GM19328 (cell line): ENCODE measurements at regions not wholly inside any gene's neighbourhood (a gene's known extent, or its start where the extent isn't known, plus 50 kb on each side); places are given as distances from the start of the nearest gene placed in this dataset.
"Not testable (repeated sequence)": the region's sequence is repeated elsewhere in the genome, so short reads cannot be mapped to it uniquely, and the experiment has no call there.

Source experiments
- ATAC-seq: cut with Tn5 transposase; IDR thresholded peaks from one replicate; pipeline ENCODE4 v1.9.1; 2021; ENCODE audit warnings: mild to moderate bottlenecking, moderate library complexity; ENCODE audit not compliant: unreplicated experiment

GRCh38 chr4:186775902-186776301, 52.2 kb upstream of the FAT1 start:
- ATAC-seq = no peak

GRCh38 chr4:186778134-186778533, 54.5 kb upstream of the FAT1 start:
- ATAC-seq = no peak

GRCh38 chr4:186780291-186781031, 56.8 kb upstream of the FAT1 start:
- no peak for ATAC-seq

GRCh38 chr4:186781032-186781917, 57.6 kb upstream of the FAT1 start:
- ATAC-seq = no peak

GRCh38 chr4:186782302-186782701, 58.6 kb upstream of the FAT1 start:
- ATAC-seq = no peak

GRCh38 chr4:186787536-186787935, 63.9 kb upstream of the FAT1 start:
- no peak for ATAC-seq

- ATAC-seq = no peak
Measured at GRCh38 chr4:186789651-186790050, 66.0 kb upstream of the FAT1 start.

GRCh38 chr4:186790630-186791029, 67.0 kb upstream of the FAT1 start:
- no peak for ATAC-seq

- ATAC-seq = no peak
Measured at GRCh38 chr4:186792728-186793366, 69.2 kb upstream of the FAT1 start.

GRCh38 chr4:186798951-186799659, 75.4 kb upstream of the FAT1 start:
- no peak for ATAC-seq

GRCh38 chr4:186805020-186805820, 81.6 kb upstream of the FAT1 start:
- ATAC-seq = no peak

- not testable (repeated sequence) for ATAC-seq
Measured at GRCh38 chr4:186805917-186806316, 82.3 kb upstream of the FAT1 start.

GRCh38 chr4:186806679-186807421, 83.2 kb upstream of the FAT1 start:
- ATAC-seq = no peak

- ATAC-seq = no peak
Measured at GRCh38 chr4:186807808-186808629, 84.4 kb upstream of the FAT1 start.

GRCh38 chr4:186808630-186809018, 85.0 kb upstream of the FAT1 start:
- ATAC-seq = no peak

- ATAC-seq = no peak
Measured at GRCh38 chr4:186809070-186809469, 85.4 kb upstream of the FAT1 start.

GRCh38 chr4:186810613-186811150, 87.0 kb upstream of the FAT1 start:
- no peak for ATAC-seq

- ATAC-seq = no peak
Measured at GRCh38 chr4:186812592-186812991, 88.9 kb upstream of the FAT1 start.
